GM12878 (cell line): ENCODE measurements at regions not wholly inside any gene's neighbourhood (a gene's known extent, or its start where the extent isn't known, plus 50 kb on each side); places are given as distances from the start of the nearest gene placed in this dataset.

ENCODE experiments used
- ATAC-seq: fragments of 200-7000 bp; cut with Tn5 transposase; 3 replicates; pipeline ENCODE4 v1.9.1; 2020; ENCODE audit warnings: mild to moderate bottlenecking, moderate library complexity
- BruUV-seq: library from RNA; stranded (reverse); fragments of 400-500 nt; replicated peaks from 2 replicates; lab custom pipeline; 2021; lab: Mats Ljungman, UMichigan
- CTCF ChIA-PET: fragments of 300-600 bp; sonication (Branson Sonifier 250); formaldehyde crosslinking; extraction: SDS; loops from one replicate; lab custom pipeline; 2021; ENCODE audit warnings: inconsistent platforms; lab: Yijun Ruan, JAX
- POLR2A ChIA-PET: fragments of 350-600 bp; formaldehyde crosslinking; extraction: SDS; loops from one replicate; lab custom pipeline; 2021; ENCODE audit warnings: inconsistent platforms; lab: Charles Lee
- RAD21 ChIA-PET: fragments of 300-600 bp; sonication (Branson Sonifier 250); formaldehyde crosslinking; loops from one replicate; lab custom pipeline; 2023; ENCODE audit warnings: antibody characterized with exemption; ENCODE audit not compliant: unreplicated experiment; lab: Charles Lee
- SMC1A ChIA-PET: fragments of 300-600 bp; sonication (Branson Sonifier 250); formaldehyde crosslinking; loops from one replicate; lab custom pipeline; 2023; ENCODE audit not compliant: unreplicated experiment, uncharacterized antibody; lab: Charles Lee
- DNase-seq: peaks from one replicate; pipeline ENCODE4 v3.0.0-alpha.2; 2011; ENCODE audit warnings: low read depth, low spot score
- FAIRE-seq: peaks from 3 replicates; lab custom pipeline; 2011; peaks lifted over from hg19 to GRCh38; lab: Jason Lieb, UNC
- H2AFZ ChIP-seq: 2 replicates; pipeline ENCODE4 v1.6.0; 2011; ENCODE audit warnings: low read depth, low read length, control low read depth; ENCODE audit not compliant: control insufficient read depth
- H3K27ac ChIP-seq: 2 replicates; pipeline ENCODE4 v1.5.1; 2011; ENCODE audit warnings: control low read depth; ENCODE audit not compliant: control insufficient read depth, insufficient read depth
- H3K27me3 ChIP-seq, 2 experiments: replicated peaks in 1 of 2; 2 replicates each; pipeline versions ENCODE4 v1.6.0 to v1.6.1; 2011; ENCODE audit warnings: low read length in 1 of 2; ENCODE audit not compliant: control insufficient read depth in 2 of 2, insufficient read depth in 2 of 2
- H3K36me3 ChIP-seq, 2 experiments: 2 replicates each; pipeline ENCODE4 v1.5.1; 2011; ENCODE audit warnings: low read length in 1 of 2; ENCODE audit not compliant: control insufficient read depth in 2 of 2, insufficient read depth in 2 of 2
- H3K4me1 ChIP-seq: 2 replicates; pipeline ENCODE4 v1.6.1; 2011; ENCODE audit warnings: mild to moderate bottlenecking, low read length, moderate library complexity, mixed read lengths; ENCODE audit not compliant: control insufficient read depth, insufficient read depth
- H3K4me2 ChIP-seq: 2 replicates; pipeline ENCODE4 v1.6.0; 2011; ENCODE audit warnings: control low read depth; ENCODE audit not compliant: control insufficient read depth, insufficient read depth
- H3K4me3 ChIP-seq: fragments of 200-600 bp; sonication (generic); 2 replicates; pipeline ENCODE4 v1.5.1; 2016
- H3K79me2 ChIP-seq: 2 replicates; pipeline ENCODE4 v1.6.0; 2011; ENCODE audit warnings: low read length; ENCODE audit not compliant: control insufficient read depth, insufficient read depth
- H3K9ac ChIP-seq: 2 replicates; pipeline ENCODE4 v1.8.0; 2011; ENCODE audit warnings: low read length, control low read depth, mixed read lengths; ENCODE audit not compliant: control insufficient read depth, insufficient read depth
- H3K9me3 ChIP-seq: replicated peaks from 3 replicates; pipeline ENCODE4 v1.5.1; 2011; ENCODE audit warnings: mild to moderate bottlenecking, low read length; ENCODE audit not compliant: control insufficient read depth, insufficient read depth
- H4K20me1 ChIP-seq: 2 replicates; pipeline ENCODE4 v1.6.0; 2011; ENCODE audit not compliant: control insufficient read depth, insufficient read depth
- BHLHE40 ChIP-seq, 2 experiments: fragments of 450-650 bp in 1 of 2; IDR thresholded peaks; 2 replicates each; pipeline ENCODE4 v1.6.1; 2011 to 2017; ENCODE audit warnings: low read depth in 2 of 2, borderline replicate concordance in 1 of 2, improper control_type of control experiment in 1 of 2, low read length in 1 of 2, mild to moderate bottlenecking in 1 of 2
- CBFB ChIP-seq: IDR thresholded peaks from 2 replicates; pipeline ENCODE4 v1.6.1; 2016; ENCODE audit warnings: antibody characterized with exemption, low read depth
- GABPA ChIP-seq: IDR thresholded peaks from 2 replicates; pipeline ENCODE4 v1.6.1; 2014; ENCODE audit warnings: antibody characterized with exemption, low read depth, mild to moderate bottlenecking, inconsistent platforms
- HDGF ChIP-seq: fragments of 450-650 bp; IDR thresholded peaks from 2 replicates; pipeline ENCODE4 v1.6.1; 2016; ENCODE audit warnings: antibody characterized with exemption
- IKZF1 ChIP-seq: fragments of 450-650 bp; conservative IDR thresholded peaks from 2 replicates; pipeline ENCODE4 v1.6.1; 2017; ENCODE audit warnings: antibody characterized with exemption, mild to moderate bottlenecking
- NFXL1 ChIP-seq: fragments of 450-650 bp; IDR thresholded peaks from 2 replicates; pipeline ENCODE4 v1.6.1; 2017; ENCODE audit warnings: antibody characterized with exemption, mild to moderate bottlenecking, borderline replicate concordance
- NR2C1 ChIP-seq: fragments of 450-650 bp; IDR thresholded peaks from 2 replicates; pipeline ENCODE4 v1.6.1; 2017; ENCODE audit warnings: antibody characterized with exemption, mild to moderate bottlenecking, moderate library complexity
- SMAD1 ChIP-seq: fragments of 450-650 bp; IDR thresholded peaks from 2 replicates; pipeline ENCODE4 v1.6.1; 2018; ENCODE audit warnings: mild to moderate bottlenecking, low read depth; ENCODE audit not compliant: partially characterized antibody
- ZZZ3 ChIP-seq: IDR thresholded peaks from 2 replicates; pipeline ENCODE4 v1.6.1; 2011; ENCODE audit warnings: low read depth; ENCODE audit not compliant: control insufficient read depth, insufficient read length
- in situ Hi-C: fragments of 300-500 bp; cut with MboI; formaldehyde crosslinking; loops from 9 replicates; pipeline ENCODE4 v1.14.3; 2018; ENCODE audit warnings: mixed read lengths
- intact Hi-C: fragments of 100-400 bp; cut with micrococcal nuclease; formaldehyde crosslinking; loops from one replicate; pipeline ENCODE4 v1.14.2; 2022; ENCODE audit not compliant: unreplicated experiment
- TF ChIP-seq, protein P1 (sequence below): IDR thresholded peaks from 2 replicates; pipeline ENCODE4 v1.6.1; 2012; ENCODE audit warnings: low read depth, low read length, improper control_type of control experiment
- TF ChIP-seq, protein P2 (sequence below): fragments of 450-650 bp; IDR thresholded peaks from 2 replicates; pipeline ENCODE4 v1.6.1; 2014; ENCODE audit warnings: mild to moderate bottlenecking
- TF ChIP-seq, protein P3 (sequence below): fragments of 450-650 bp; IDR thresholded peaks from 2 replicates; pipeline ENCODE4 v1.6.1; 2017; ENCODE audit warnings: antibody characterized with exemption, mild to moderate bottlenecking, moderate library complexity
- TF ChIP-seq, protein P4 (sequence below): IDR thresholded peaks from 2 replicates; pipeline ENCODE4 v1.6.1; 2011; ENCODE audit warnings: mild to moderate bottlenecking, low read depth, low read length, moderate library complexity; ENCODE audit not compliant: insufficient replicate concordance
- TF ChIP-seq, protein P5 (sequence below): fragments of 450-650 bp; IDR thresholded peaks from 2 replicates; pipeline ENCODE4 v1.6.1; 2017; ENCODE audit warnings: low read depth, mild to moderate bottlenecking, moderate library complexity

DNA sequence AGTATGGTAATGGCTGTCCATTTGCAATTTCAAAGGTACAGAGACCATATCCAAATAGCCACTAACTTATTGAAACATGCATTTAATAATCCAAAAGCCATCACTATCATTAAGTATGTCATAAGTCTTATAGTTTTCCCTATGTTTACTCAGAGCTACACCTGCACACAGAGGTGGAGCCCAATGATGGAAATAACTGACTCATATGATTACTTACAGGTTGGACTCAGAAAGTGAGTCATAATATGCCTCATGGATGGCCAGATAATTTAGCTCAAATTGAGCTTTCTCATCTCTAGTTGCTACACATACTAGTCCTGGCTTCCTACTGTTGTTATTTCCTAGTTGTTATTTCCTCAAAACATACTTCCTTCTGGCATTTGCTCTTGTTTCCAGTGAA, 104.4 kb upstream of the KHDRBS2 start:
- ATAC-seq: no peak
- Histone ChIP-seq H3K4me3 (no peak overlapping the region), H3K9ac (no peak overlapping the region), H3K4me1 (no peaks in the 10 kb centered on the region), H3K79me2 (no peaks in the 10 kb centered on the region), H3K4me2 (no peak overlapping the region), H3K9me3 (no peaks in the 10 kb centered on the region), H3K27me3 (no peaks in the 10 kb centered on the region), H3K36me3 (no peaks in the 10 kb centered on the region), H2AFZ (no peak overlapping the region), H4K20me1 (no peaks in the 10 kb centered on the region), H3K27ac (no peak overlapping the region)
- SMC1A ChIA-PET: interaction anchor here (0.8 kb wide), 1 partner anchor 119 kb away, joined by 3 read pairs; no protein-coding TSS in a partner anchor
- RAD21 ChIA-PET: no interaction called here
- TF ChIP-seq, protein P1, sequence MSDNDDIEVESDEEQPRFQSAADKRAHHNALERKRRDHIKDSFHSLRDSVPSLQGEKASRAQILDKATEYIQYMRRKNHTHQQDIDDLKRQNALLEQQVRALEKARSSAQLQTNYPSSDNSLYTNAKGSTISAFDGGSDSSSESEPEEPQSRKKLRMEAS: no peak
- TF ChIP-seq NFXL1: no peak
- TF ChIP-seq HDGF: no peak
- TF ChIP-seq CBFB: no peak
- no peak for TF ChIP-seq ZZZ3
- TF ChIP-seq GABPA: no peak
- no peak for TF ChIP-seq BHLHE40 (IDR thresholded peaks at IDR 0.05; ENCODE audit: borderline replicate concordance in 1 of 2, low read depth in 2 of 2, low read length in 1 of 2)
- TF ChIP-seq NR2C1: no peak
- TF ChIP-seq, protein P2, sequence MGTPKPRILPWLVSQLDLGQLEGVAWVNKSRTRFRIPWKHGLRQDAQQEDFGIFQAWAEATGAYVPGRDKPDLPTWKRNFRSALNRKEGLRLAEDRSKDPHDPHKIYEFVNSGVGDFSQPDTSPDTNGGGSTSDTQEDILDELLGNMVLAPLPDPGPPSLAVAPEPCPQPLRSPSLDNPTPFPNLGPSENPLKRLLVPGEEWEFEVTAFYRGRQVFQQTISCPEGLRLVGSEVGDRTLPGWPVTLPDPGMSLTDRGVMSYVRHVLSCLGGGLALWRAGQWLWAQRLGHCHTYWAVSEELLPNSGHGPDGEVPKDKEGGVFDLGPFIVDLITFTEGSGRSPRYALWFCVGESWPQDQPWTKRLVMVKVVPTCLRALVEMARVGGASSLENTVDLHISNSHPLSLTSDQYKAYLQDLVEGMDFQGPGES: no peak
- TF ChIP-seq SMAD1: no peak
- TF ChIP-seq IKZF1: no peak
- TF ChIP-seq, protein P3, sequence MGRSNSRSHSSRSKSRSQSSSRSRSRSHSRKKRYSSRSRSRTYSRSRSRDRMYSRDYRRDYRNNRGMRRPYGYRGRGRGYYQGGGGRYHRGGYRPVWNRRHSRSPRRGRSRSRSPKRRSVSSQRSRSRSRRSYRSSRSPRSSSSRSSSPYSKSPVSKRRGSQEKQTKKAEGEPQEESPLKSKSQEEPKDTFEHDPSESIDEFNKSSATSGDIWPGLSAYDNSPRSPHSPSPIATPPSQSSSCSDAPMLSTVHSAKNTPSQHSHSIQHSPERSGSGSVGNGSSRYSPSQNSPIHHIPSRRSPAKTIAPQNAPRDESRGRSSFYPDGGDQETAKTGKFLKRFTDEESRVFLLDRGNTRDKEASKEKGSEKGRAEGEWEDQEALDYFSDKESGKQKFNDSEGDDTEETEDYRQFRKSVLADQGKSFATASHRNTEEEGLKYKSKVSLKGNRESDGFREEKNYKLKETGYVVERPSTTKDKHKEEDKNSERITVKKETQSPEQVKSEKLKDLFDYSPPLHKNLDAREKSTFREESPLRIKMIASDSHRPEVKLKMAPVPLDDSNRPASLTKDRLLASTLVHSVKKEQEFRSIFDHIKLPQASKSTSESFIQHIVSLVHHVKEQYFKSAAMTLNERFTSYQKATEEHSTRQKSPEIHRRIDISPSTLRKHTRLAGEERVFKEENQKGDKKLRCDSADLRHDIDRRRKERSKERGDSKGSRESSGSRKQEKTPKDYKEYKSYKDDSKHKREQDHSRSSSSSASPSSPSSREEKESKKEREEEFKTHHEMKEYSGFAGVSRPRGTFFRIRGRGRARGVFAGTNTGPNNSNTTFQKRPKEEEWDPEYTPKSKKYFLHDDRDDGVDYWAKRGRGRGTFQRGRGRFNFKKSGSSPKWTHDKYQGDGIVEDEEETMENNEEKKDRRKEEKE: no peak
- TF ChIP-seq, protein P4, sequence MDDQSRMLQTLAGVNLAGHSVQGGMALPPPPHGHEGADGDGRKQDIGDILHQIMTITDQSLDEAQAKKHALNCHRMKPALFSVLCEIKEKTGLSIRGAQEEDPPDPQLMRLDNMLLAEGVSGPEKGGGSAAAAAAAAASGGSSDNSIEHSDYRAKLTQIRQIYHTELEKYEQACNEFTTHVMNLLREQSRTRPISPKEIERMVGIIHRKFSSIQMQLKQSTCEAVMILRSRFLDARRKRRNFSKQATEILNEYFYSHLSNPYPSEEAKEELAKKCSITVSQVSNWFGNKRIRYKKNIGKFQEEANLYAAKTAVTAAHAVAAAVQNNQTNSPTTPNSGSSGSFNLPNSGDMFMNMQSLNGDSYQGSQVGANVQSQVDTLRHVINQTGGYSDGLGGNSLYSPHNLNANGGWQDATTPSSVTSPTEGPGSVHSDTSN: no peak
- TF ChIP-seq, protein P5, sequence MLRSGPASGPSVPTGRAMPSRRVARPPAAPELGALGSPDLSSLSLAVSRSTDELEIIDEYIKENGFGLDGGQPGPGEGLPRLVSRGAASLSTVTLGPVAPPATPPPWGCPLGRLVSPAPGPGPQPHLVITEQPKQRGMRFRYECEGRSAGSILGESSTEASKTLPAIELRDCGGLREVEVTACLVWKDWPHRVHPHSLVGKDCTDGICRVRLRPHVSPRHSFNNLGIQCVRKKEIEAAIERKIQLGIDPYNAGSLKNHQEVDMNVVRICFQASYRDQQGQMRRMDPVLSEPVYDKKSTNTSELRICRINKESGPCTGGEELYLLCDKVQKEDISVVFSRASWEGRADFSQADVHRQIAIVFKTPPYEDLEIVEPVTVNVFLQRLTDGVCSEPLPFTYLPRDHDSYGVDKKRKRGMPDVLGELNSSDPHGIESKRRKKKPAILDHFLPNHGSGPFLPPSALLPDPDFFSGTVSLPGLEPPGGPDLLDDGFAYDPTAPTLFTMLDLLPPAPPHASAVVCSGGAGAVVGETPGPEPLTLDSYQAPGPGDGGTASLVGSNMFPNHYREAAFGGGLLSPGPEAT: no peak
- CTCF ChIA-PET: no interaction called here
- DNase-seq: no peak
- in situ Hi-C loops (no loop called here), intact Hi-C loops (no loop called here)
- no TSS peak for BruUV-seq
- FAIRE-seq: no peak
- POLR2A ChIA-PET: no interaction called here
